ENCODE measurements at regions not wholly inside any gene's neighbourhood (a gene's known extent, or its start where the extent isn't known, plus 50 kb on each side); places are given as distances from the start of the nearest gene placed in this dataset.

- TF ChIP-seq YY1 (IDR thresholded peaks at IDR 0.05; ENCODE audit: insufficient read depth, insufficient read length) (no peak), ZNF274 (IDR thresholded peaks at IDR 0.05; ENCODE audit: low read depth, low read length) (no peak)
These were observed 128.6 kb downstream of the SKIDA1 start for GRCh38 chr10:21396889-21397288.

Data from NT2/D1 (cell line).